GM18867 (cell line): ENCODE measurements at regions not wholly inside any gene's neighbourhood (a gene's known extent, or its start where the extent isn't known, plus 50 kb on each side); places are given as distances from the start of the nearest gene placed in this dataset.

ENCODE experiments used
- ATAC-seq: cut with Tn5 transposase; IDR thresholded peaks from one replicate; pipeline ENCODE4 v1.9.1; 2021; ENCODE audit warnings: mild to moderate bottlenecking, moderate library complexity; ENCODE audit not compliant: unreplicated experiment

DNA sequence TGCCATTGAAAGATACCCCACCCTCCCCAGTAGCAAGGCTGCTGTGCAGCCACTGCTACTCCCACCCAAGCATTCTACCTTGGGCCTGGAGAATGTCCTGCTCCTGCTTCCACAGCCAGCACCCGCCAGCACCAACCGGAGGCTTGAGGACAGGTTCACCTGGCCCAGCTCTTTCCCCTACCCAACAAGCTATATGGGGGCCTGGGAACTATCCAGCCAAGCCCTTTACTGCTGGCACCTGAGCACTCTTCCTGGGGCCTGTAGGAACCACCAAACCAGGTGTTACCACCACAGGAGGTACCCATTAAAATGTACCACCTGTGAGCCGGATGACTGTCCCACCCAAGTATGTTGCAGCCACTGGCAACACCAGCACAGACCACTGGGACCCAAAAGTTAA is 86.1 kb upstream of the GHR start:
- no peak for ATAC-seq

DNA sequence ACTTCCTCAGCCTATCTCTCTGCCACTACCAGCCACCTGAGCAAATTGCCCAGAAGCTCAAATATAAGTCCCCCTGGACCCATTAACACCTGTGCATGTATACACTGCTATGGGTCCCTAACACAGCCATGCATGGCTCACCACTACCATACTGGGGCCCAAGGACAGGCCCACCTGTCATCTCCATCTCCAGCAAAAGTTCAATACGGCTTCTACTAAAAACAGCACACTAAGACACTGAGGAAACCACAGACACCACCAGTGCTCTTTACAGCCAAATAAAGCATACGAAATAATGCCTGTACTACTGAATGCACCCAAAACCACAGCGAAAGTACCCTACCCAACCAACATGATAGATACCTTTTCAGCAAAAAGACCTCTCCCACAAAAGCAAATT is 85.6 kb upstream of the GHR start:
- no peak for ATAC-seq

DNA sequence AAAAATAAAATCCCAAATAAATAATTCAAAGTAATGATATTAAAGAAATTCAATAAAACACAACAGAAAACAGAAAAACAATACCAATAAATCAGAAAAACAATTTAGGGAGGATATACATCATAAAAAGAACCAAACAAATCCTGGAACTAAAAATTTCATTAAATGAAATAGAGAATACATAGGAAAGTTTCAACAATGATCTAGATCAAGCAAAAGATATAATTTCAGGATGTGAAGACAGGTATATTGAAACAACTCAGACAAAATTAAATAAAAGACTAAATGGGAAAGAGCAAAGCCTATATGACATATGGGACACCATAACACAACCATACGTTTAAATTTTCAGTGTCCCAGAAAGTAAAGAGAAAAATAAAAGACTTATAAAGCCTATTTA is 85.1 kb upstream of the GHR start:
- ATAC-seq, result no peak

DNA sequence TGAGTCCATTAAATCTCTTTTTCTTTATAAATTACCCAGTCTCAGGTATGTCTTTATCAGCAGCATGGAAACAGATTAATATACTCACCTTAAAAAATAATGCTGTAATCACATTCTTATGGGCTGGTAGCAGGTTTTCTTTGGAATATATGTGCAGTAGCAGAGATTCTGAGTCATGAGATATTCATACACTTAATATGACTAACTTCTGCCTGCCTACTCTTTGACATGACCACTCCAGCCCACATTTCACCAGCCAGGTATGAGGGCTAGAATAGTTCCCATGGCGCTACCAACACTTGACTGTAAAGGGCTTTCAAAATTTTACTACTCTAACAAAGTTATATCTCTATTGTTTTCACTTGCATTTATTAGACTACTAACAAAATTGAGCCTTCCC is 74.1 kb upstream of the GHR start:
- ATAC-seq, result no peak

DNA sequence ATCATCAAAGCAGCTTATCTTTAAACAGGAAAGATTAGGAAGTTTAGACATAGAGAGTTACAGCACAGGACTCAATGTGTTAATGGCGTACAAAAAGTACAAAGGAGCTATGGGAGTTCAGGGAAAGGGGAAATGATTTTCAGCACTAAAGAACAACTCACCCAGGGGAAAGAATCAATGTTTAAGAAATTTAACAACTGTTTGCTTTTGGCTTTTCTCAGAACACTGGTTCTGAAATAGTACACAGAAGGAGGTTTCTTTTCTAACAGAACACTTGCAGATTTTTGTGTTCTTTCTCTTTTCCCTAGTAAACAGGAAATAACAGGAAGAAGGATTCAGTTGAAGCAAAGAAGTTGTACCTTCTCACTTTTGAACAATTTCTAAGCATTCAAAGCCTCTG is 71.3 kb upstream of the GHR start:
- ATAC-seq, result no peak

DNA sequence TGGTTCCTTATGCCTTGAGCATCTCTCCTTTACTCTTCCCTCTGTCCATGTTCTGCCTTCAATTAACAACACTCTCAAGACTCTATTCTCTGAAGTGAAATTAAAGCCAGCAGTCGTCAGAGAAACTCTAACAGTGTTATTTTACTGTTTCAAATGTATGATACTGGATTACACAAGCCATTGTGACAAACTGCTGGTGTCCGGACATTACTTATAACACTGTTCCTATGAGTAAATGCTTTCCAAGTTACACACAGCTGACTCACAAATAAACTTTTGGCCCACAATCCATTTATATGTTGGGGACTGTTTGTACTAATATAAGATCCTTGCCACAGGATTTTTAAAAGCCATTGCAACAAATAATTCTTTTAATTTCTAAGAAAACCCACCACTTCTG is 63.2 kb upstream of the GHR start:
- ATAC-seq, result no peak

DNA sequence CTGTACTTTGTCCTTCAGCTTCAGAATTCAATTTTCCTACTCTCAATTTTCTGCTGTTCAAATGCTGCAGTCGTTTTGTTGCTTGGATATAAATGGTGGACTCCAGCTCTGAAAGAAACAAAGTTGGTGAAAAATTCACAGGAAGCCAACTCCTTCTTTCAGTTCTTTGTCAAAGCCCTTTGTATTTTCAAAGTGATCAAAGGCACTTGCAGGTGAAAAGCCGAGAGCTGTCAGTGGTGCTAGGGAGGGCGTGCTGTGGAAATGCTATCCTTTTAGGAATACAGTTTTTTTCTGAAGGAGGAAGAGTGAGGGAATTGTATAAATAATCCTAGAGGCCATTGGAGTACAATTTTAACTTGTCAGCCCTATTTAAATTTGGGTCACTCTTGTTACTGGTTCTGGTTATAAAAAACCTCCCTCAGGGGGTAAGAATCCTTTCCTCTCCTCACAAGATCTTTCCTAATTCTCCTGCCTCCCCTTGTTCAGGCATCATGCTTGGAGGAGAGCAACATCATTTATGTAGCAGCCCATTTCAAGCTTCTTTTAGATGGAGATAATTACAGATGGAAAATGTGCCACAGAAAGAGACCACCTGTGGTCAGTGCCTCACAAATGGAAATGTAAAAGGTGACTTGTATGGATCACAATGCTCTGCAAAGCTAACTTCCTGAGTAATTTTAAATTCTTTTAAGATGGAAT is 62.5 kb upstream of the GHR start:
- no peak for ATAC-seq

DNA sequence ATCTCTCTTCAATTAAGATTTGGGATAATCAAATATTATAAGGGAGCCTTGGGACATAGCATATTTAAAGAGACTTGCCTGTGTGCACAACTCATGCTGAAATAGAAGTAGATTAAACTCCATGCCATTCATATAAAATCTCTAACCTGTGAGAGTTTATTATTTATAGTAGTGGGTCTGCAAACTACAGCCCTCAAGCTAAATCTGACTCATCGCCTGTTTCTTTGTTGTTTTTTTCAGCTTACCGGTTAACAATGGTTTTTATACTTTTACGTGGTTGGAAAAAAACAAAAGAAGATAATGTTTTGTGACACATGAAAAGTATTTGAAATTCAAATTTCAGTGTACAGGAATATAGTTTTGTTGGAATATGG is 61.9 kb upstream of the GHR start:
- no peak for ATAC-seq

DNA sequence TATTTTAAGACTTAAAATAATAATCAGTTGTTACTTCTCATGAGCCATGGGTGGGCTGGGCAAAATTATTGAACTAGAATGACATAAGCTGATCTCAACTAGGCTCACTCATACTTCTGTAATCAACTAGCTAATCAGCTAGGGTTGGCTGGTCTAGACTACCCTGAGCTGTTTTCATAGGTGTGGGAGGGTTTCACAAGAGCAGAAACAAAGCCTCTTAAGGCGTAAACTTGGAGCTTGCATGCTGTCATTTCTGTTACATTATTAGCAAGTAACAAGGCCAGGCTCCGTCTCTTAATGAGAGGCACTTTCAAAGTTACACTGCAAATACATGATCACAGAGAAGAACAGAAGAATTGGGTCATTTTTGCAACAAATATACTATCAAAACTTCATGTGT is 57.2 kb upstream of the GHR start:
- peak; percentile 59 for ATAC-seq
